ENCODE measurements at regions not wholly inside any gene's neighbourhood (a gene's known extent, or its start where the extent isn't known, plus 50 kb on each side); places are given as distances from the start of the nearest gene placed in this dataset.
"Not testable (repeated sequence)": the region's sequence is repeated elsewhere in the genome, so short reads cannot be mapped to it uniquely, and the experiment has no call there.

- POLR2A ChIA-PET = no interaction called here
- no peak for DNase-seq
- no peak for ATAC-seq (ENCODE audit: low read depth)
Observed at GRCh38 chr6:14388371-14388770, 270.8 kb downstream of the CD83 start.

GRCh38 chr6:14389776-14390175 is 272.2 kb downstream of the CD83 start:
- H3K27me3 Mint-ChIP-seq; H3K4me3 Mint-ChIP-seq; H3K27ac Mint-ChIP-seq; POLR2A ChIA-PET; H3K9me3 Mint-ChIP-seq; ATAC-seq (ENCODE audit: low read depth); H3K36me3 Mint-ChIP-seq; DNase-seq: not testable (repeated sequence)
- peaks cover 13% of the 10 kb centered on the region for H3K4me1 Mint-ChIP-seq

More at GRCh38 chr6:14388371-14388770, 270.8 kb downstream of the CD83 start:
- H3K9me3 Mint-ChIP-seq = no peaks in the 10 kb centered on the region
- H3K27ac Mint-ChIP-seq = no peak overlapping the region
- peaks cover 3% of the 10 kb centered on the region for H3K36me3 Mint-ChIP-seq
- peaks cover 15% of the 10 kb centered on the region for H3K4me1 Mint-ChIP-seq
- H3K4me3 Mint-ChIP-seq = no peak overlapping the region
- H3K27me3 Mint-ChIP-seq = peaks cover 7% of the 10 kb centered on the region

GRCh38 chr6:14390805-14391204 is 273.2 kb downstream of the CD83 start:
- no peak for ATAC-seq (ENCODE audit: low read depth)
- H3K36me3 Mint-ChIP-seq = peaks cover 3% of the 10 kb centered on the region
- POLR2A ChIA-PET = no interaction called here
- H3K4me3 Mint-ChIP-seq = no peak overlapping the region
- no peak overlapping the region for H3K27ac Mint-ChIP-seq
- peaks cover 7% of the 10 kb centered on the region for H3K27me3 Mint-ChIP-seq
- H3K9me3 Mint-ChIP-seq = no peaks in the 10 kb centered on the region
- no peak for DNase-seq
- H3K4me1 Mint-ChIP-seq = peaks cover 10% of the 10 kb centered on the region

- POLR2A ChIA-PET = no interaction called here
- Mint-ChIP-seq H3K27me3 (peaks cover 12% of the 10 kb centered on the region), H3K4me3 (no peak overlapping the region), H3K27ac (no peak overlapping the region), H3K36me3 (peaks cover 3% of the 10 kb centered on the region), H3K4me1 (peaks cover 4% of the 10 kb centered on the region), H3K9me3 (no peaks in the 10 kb centered on the region)
- ATAC-seq (ENCODE audit: low read depth) (no peak), DNase-seq (no peak)
Observed at GRCh38 chr6:14393910-14394309, 276.3 kb downstream of the CD83 start.

- Mint-ChIP-seq H3K4me3 (no peak overlapping the region), H3K9me3 (no peaks in the 10 kb centered on the region), H3K4me1 (peaks cover 2% of the 10 kb centered on the region), H3K27ac (no peak overlapping the region), H3K36me3 (peaks cover 3% of the 10 kb centered on the region), H3K27me3 (peaks cover 8% of the 10 kb centered on the region)
- DNase-seq (no peak), ATAC-seq (ENCODE audit: low read depth) (no peak)
- POLR2A ChIA-PET = no interaction called here
Observed at GRCh38 chr6:14396392-14396791, 278.8 kb downstream of the CD83 start.

- Mint-ChIP-seq H3K27ac (peak overlapping the region; percentile 2), H3K4me3 (no peak overlapping the region), H3K9me3 (no peaks in the 10 kb centered on the region), H3K4me1 (peaks cover 2% of the 10 kb centered on the region), H3K36me3 (peaks cover 3% of the 10 kb centered on the region), H3K27me3 (peaks cover 6% of the 10 kb centered on the region)
- peak; percentile 63 for ATAC-seq (ENCODE audit: low read depth)
- POLR2A ChIA-PET = no interaction called here
- DNase-seq = peak; percentile 46
Observed at GRCh38 chr6:14396826-14397517, 279.4 kb downstream of the CD83 start.

GRCh38 chr6:14397518-14397901 is 279.9 kb downstream of the CD83 start:
- Mint-ChIP-seq H3K4me3 (no peak overlapping the region), H3K36me3 (peaks cover 3% of the 10 kb centered on the region), H3K27me3 (peaks cover 5% of the 10 kb centered on the region), H3K9me3 (no peaks in the 10 kb centered on the region), H3K27ac (no peak overlapping the region), H3K4me1 (peaks cover 2% of the 10 kb centered on the region)
- POLR2A ChIA-PET = no interaction called here
- ATAC-seq (ENCODE audit: low read depth) = no peak
- no peak for DNase-seq

GRCh38 chr6:14398953-14399352 is 281.4 kb downstream of the CD83 start:
- H3K27ac Mint-ChIP-seq = no peak overlapping the region
- no peak for DNase-seq
- peaks cover 5% of the 10 kb centered on the region for H3K27me3 Mint-ChIP-seq
- H3K36me3 Mint-ChIP-seq = no peaks in the 10 kb centered on the region
- POLR2A ChIA-PET = no interaction called here
- no peak overlapping the region for H3K4me3 Mint-ChIP-seq
- H3K9me3 Mint-ChIP-seq = no peaks in the 10 kb centered on the region
- H3K4me1 Mint-ChIP-seq = peaks cover 2% of the 10 kb centered on the region
- ATAC-seq (ENCODE audit: low read depth) = no peak

GRCh38 chr6:14399635-14400034 is 282.1 kb downstream of the CD83 start:
- ATAC-seq (ENCODE audit: low read depth) (no peak), DNase-seq (no peak)
- Mint-ChIP-seq H3K27ac (no peak overlapping the region), H3K4me1 (peaks cover 2% of the 10 kb centered on the region), H3K9me3 (no peaks in the 10 kb centered on the region), H3K27me3 (peaks cover 5% of the 10 kb centered on the region), H3K36me3 (no peaks in the 10 kb centered on the region), H3K4me3 (no peak overlapping the region)
- POLR2A ChIA-PET = no interaction called here

GRCh38 chr6:14401246-14401645 is 283.7 kb downstream of the CD83 start:
- ATAC-seq (ENCODE audit: low read depth) (no peak), DNase-seq (no peak)
- POLR2A ChIA-PET = interaction anchor here (0.6 kb wide), 1 partner anchor 896 kb away, joined by 3 read pairs; no protein-coding TSS in a partner anchor
- Mint-ChIP-seq H3K36me3 (no peaks in the 10 kb centered on the region), H3K27me3 (peaks cover 5% of the 10 kb centered on the region), H3K4me1 (peaks cover 2% of the 10 kb centered on the region), H3K9me3 (peaks cover 2% of the 10 kb centered on the region), H3K4me3 (no peak overlapping the region), H3K27ac (no peak overlapping the region)

GRCh38 chr6:14406614-14407331 is 289.2 kb downstream of the CD83 start:
- H3K4me3 Mint-ChIP-seq = no peak overlapping the region
- ATAC-seq (ENCODE audit: low read depth) (no peak), DNase-seq (no peak)
- H3K27me3 Mint-ChIP-seq = no peaks in the 10 kb centered on the region
- no peak overlapping the region for H3K27ac Mint-ChIP-seq
- H3K36me3 Mint-ChIP-seq = no peaks in the 10 kb centered on the region
- H3K4me1 Mint-ChIP-seq = no peaks in the 10 kb centered on the region
- POLR2A ChIA-PET = no interaction called here
- H3K9me3 Mint-ChIP-seq = peaks cover 2% of the 10 kb centered on the region

- DNase-seq (no peak), ATAC-seq (ENCODE audit: low read depth) (no peak)
- Mint-ChIP-seq H3K9me3 (peaks cover 2% of the 10 kb centered on the region), H3K36me3 (peaks cover 2% of the 10 kb centered on the region), H3K27ac (no peak overlapping the region), H3K4me3 (no peak overlapping the region), H3K27me3 (no peaks in the 10 kb centered on the region), H3K4me1 (no peaks in the 10 kb centered on the region)
- POLR2A ChIA-PET = no interaction called here
Observed at GRCh38 chr6:14408446-14408845, 290.9 kb downstream of the CD83 start.

GRCh38 chr6:14412026-14412425 is 294.5 kb downstream of the CD83 start:
- H3K4me1 Mint-ChIP-seq = no peaks in the 10 kb centered on the region
- H3K36me3 Mint-ChIP-seq = peaks cover 3% of the 10 kb centered on the region
- no peak overlapping the region for H3K4me3 Mint-ChIP-seq
- no peak for DNase-seq
- peaks cover 2% of the 10 kb centered on the region for H3K9me3 Mint-ChIP-seq
- H3K27me3 Mint-ChIP-seq = no peaks in the 10 kb centered on the region
- no peak overlapping the region for H3K27ac Mint-ChIP-seq
- POLR2A ChIA-PET = no interaction called here
- ATAC-seq (ENCODE audit: low read depth) = no peak

GRCh38 chr6:14415452-14415851 is 297.9 kb downstream of the CD83 start:
- Mint-ChIP-seq H3K4me1 (no peaks in the 10 kb centered on the region), H3K36me3 (peaks cover 5% of the 10 kb centered on the region), H3K4me3 (no peak overlapping the region), H3K9me3 (peaks cover 6% of the 10 kb centered on the region), H3K27me3 (peaks cover 5% of the 10 kb centered on the region), H3K27ac (no peak overlapping the region)
- no peak for ATAC-seq (ENCODE audit: low read depth)
- POLR2A ChIA-PET = no interaction called here
- DNase-seq = no peak

All from activated naive CD8-positive, alpha-beta T cell treated with anti-CD3 and anti-CD28 coated beads, Interleukin-2, amount 10 ng/mL, durations not matched to agents 7 days and 5 days (primary cell).